Panc1 (cell line): ENCODE measurements at regions not wholly inside any gene's neighbourhood (a gene's known extent, or its start where the extent isn't known, plus 50 kb on each side); places are given as distances from the start of the nearest gene placed in this dataset.

Experiments used
- ATAC-seq: fragments of 200-7000 bp; cut with Tn5 transposase; 2 replicates; pipeline ENCODE4 v1.9.1; 2020; ENCODE audit warnings: mild to moderate bottlenecking, moderate library complexity
- BruUV-seq: library from RNA; stranded (reverse); fragments of 400-500 nt; replicated peaks from 2 replicates; lab custom pipeline; 2021; lab: Mats Ljungman, UMichigan
- CTCF ChIA-PET: fragments of 300-600 bp; sonication (Branson Sonifier 250); formaldehyde crosslinking; loops from one replicate; lab custom pipeline; 2022; ENCODE audit warnings: antibody characterized with exemption; lab: Charles Lee
- POLR2A ChIA-PET: fragments of 300-600 bp; sonication (Branson Sonifier 250); formaldehyde crosslinking; loops from one replicate; lab custom pipeline; 2022; ENCODE audit warnings: antibody characterized with exemption; lab: Charles Lee
- DNase-seq: peaks from one replicate; pipeline ENCODE4 v3.0.0-alpha.2; 2010; ENCODE audit warnings: low read depth, low spot score
- H3K27ac ChIP-seq: 2 replicates; pipeline ENCODE4 v1.5.1; 2011; ENCODE audit warnings: mild to moderate bottlenecking, low read length, inconsistent platforms
- H3K27me3 ChIP-seq: fragments of 200-500 bp; sonication (Bioruptor generic); 2 replicates; pipeline ENCODE4 v1.6.0; 2014; ENCODE audit warnings: low read length, inconsistent platforms; ENCODE audit not compliant: control insufficient read depth, insufficient read depth
- H3K36me3 ChIP-seq: fragments of 200-500 bp; sonication (Bioruptor generic); 2 replicates; pipeline ENCODE4 v1.5.1; 2014; ENCODE audit warnings: inconsistent platforms, mild to moderate bottlenecking, low read length, moderate library complexity; ENCODE audit not compliant: control insufficient read depth, insufficient read depth
- H3K4me1 ChIP-seq: 2 replicates; pipeline ENCODE4 v1.5.1; 2011; ENCODE audit warnings: inconsistent platforms, mild to moderate bottlenecking, low read length, moderate library complexity; ENCODE audit not compliant: control insufficient read depth, insufficient read depth
- H3K4me3 ChIP-seq, 2 experiments: 2 replicates each; pipeline ENCODE4 v1.5.1; 2011 to 2012; ENCODE audit warnings: low read depth in 2 of 2, low read length in 2 of 2, mild to moderate bottlenecking in 2 of 2, inconsistent platforms in 1 of 2, moderate library complexity in 1 of 2
- H3K9me3 ChIP-seq: fragments of 200-500 bp; sonication (Bioruptor generic); 2 replicates; pipeline ENCODE4 v1.5.1; 2014; ENCODE audit warnings: low read depth, mild to moderate bottlenecking, inconsistent platforms, low read length, moderate library complexity; ENCODE audit not compliant: control insufficient read depth, insufficient read depth
- POLR2AphosphoS5 ChIP-seq: IDR thresholded peaks from 2 replicates; pipeline ENCODE4 v1.6.1; 2012; ENCODE audit warnings: mild to moderate bottlenecking, low read depth, low read length, moderate library complexity
- SIN3A ChIP-seq: IDR thresholded peaks from 2 replicates; pipeline ENCODE4 v1.6.1; 2012; ENCODE audit warnings: low read depth, mild to moderate bottlenecking, low read length, moderate library complexity, borderline replicate concordance; ENCODE audit not compliant: insufficient read depth
- TCF7L2 ChIP-seq: IDR thresholded peaks from 2 replicates; pipeline ENCODE4 v1.6.1; 2011; ENCODE audit warnings: mild to moderate bottlenecking, low read depth, low read length, inconsistent platforms
- in situ Hi-C: cut with HindIII; loops from 2 replicates; pipeline ENCODE4 v1.10.0; 2016; ENCODE audit warnings: low sequenced_read_pairs, low pct_unique_long_range_greater_than_20kb
- intact Hi-C: fragments of 100-400 bp; cut with micrococcal nuclease; formaldehyde crosslinking; loops from one replicate; pipeline ENCODE4 v1.10.0; 2022; ENCODE audit not compliant: unreplicated experiment
- TF ChIP-seq, protein P1 (sequence below): fragments of 450-650 bp; IDR thresholded peaks from 2 replicates; pipeline ENCODE4 v1.5.1; 2017; ENCODE audit warnings: mild to moderate bottlenecking
- TF ChIP-seq, protein P2 (sequence below), 2 experiments: IDR thresholded peaks; 2 replicates each; pipeline ENCODE4 v1.6.1; 2011 to 2012; ENCODE audit warnings: low read depth in 2 of 2, control low read depth in 1 of 2, low read length in 1 of 2, mild to moderate bottlenecking in 1 of 2, moderate library complexity in 1 of 2; ENCODE audit not compliant: insufficient read depth in 1 of 2

DNA sequence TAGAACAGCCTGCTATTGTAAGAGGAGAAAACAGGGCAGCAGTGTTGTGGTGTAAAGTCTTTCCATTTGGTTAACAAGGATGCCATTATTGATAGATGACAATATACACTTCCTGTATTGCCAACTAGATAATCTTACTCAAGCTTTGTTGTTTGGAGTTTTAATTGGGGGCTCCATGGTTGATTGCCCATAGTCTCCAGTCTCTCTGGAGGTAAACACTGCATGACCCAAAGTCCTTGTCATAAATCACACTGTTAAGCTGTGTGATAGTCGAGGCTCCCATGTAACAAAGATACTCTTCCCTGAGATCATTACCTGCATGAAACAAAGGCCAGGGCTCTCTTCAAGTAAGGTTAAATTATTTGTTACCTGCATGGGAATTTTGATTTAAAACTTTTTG, 394.6 kb downstream of the C4orf33 start:
- no peak for DNase-seq
- H3K36me3 ChIP-seq = no peaks in the 10 kb centered on the region
- TF ChIP-seq, protein P1, sequence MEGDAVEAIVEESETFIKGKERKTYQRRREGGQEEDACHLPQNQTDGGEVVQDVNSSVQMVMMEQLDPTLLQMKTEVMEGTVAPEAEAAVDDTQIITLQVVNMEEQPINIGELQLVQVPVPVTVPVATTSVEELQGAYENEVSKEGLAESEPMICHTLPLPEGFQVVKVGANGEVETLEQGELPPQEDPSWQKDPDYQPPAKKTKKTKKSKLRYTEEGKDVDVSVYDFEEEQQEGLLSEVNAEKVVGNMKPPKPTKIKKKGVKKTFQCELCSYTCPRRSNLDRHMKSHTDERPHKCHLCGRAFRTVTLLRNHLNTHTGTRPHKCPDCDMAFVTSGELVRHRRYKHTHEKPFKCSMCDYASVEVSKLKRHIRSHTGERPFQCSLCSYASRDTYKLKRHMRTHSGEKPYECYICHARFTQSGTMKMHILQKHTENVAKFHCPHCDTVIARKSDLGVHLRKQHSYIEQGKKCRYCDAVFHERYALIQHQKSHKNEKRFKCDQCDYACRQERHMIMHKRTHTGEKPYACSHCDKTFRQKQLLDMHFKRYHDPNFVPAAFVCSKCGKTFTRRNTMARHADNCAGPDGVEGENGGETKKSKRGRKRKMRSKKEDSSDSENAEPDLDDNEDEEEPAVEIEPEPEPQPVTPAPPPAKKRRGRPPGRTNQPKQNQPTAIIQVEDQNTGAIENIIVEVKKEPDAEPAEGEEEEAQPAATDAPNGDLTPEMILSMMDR = no peak
- TF ChIP-seq TCF7L2 = no peak
- TF ChIP-seq, protein P2, sequence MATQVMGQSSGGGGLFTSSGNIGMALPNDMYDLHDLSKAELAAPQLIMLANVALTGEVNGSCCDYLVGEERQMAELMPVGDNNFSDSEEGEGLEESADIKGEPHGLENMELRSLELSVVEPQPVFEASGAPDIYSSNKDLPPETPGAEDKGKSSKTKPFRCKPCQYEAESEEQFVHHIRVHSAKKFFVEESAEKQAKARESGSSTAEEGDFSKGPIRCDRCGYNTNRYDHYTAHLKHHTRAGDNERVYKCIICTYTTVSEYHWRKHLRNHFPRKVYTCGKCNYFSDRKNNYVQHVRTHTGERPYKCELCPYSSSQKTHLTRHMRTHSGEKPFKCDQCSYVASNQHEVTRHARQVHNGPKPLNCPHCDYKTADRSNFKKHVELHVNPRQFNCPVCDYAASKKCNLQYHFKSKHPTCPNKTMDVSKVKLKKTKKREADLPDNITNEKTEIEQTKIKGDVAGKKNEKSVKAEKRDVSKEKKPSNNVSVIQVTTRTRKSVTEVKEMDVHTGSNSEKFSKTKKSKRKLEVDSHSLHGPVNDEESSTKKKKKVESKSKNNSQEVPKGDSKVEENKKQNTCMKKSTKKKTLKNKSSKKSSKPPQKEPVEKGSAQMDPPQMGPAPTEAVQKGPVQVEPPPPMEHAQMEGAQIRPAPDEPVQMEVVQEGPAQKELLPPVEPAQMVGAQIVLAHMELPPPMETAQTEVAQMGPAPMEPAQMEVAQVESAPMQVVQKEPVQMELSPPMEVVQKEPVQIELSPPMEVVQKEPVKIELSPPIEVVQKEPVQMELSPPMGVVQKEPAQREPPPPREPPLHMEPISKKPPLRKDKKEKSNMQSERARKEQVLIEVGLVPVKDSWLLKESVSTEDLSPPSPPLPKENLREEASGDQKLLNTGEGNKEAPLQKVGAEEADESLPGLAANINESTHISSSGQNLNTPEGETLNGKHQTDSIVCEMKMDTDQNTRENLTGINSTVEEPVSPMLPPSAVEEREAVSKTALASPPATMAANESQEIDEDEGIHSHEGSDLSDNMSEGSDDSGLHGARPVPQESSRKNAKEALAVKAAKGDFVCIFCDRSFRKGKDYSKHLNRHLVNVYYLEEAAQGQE (IDR thresholded peaks at IDR 0.05; ENCODE audit: insufficient read depth in 1 of 2, low read depth in 2 of 2, low read length in 1 of 2) = no peak
- no peak for TF ChIP-seq SIN3A
- no peak for TF ChIP-seq POLR2AphosphoS5
- no peaks in the 10 kb centered on the region for H3K27me3 ChIP-seq
- no peaks in the 10 kb centered on the region for H3K9me3 ChIP-seq
- H3K4me3 ChIP-seq = no peak overlapping the region
- H3K4me1 ChIP-seq = no peaks in the 10 kb centered on the region
- no TSS peak for BruUV-seq
- ChIA-PET POLR2A (no interaction called here), CTCF (no interaction called here)
- in situ Hi-C loops = no loop called here
- ATAC-seq = no peak
- no peak overlapping the region for H3K27ac ChIP-seq
- intact Hi-C loops = no loop called here

DNA sequence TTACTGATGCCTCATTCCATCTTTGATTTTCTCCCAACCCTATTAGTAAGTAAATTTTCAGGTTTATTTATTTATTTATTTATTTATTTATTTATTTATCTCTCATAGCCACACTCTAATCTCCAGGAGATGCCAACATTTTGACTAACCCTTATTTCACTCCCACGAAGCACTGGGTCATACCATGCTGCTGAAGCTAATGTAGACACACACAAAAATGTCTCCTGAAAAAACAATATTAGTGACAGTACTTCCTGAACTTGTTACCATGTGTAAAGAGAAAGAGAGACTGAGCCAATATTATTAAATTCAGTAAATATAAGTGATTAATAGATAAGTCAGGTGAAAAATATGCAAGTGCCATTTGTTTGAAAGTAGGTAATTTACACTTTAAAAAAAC, 402.7 kb downstream of the C4orf33 start:
- ChIA-PET POLR2A (no interaction called here), CTCF (no interaction called here)
- Histone ChIP-seq H3K4me1 (no peaks in the 10 kb centered on the region), H3K27me3 (no peaks in the 10 kb centered on the region), H3K27ac (no peak overlapping the region), H3K36me3 (no peaks in the 10 kb centered on the region), H3K9me3 (no peaks in the 10 kb centered on the region), H3K4me3 (no peak overlapping the region)
- BruUV-seq = no TSS peak
- in situ Hi-C loops (no loop called here), intact Hi-C loops (no loop called here)
- ATAC-seq (no peak), DNase-seq (no peak)
- TF ChIP-seq, protein P2 (IDR thresholded peaks at IDR 0.05; ENCODE audit: insufficient read depth in 1 of 2, low read depth in 2 of 2, low read length in 1 of 2) = no peak
- TF ChIP-seq POLR2AphosphoS5 = no peak
- no peak for TF ChIP-seq SIN3A
- TF ChIP-seq, protein P1 = no peak
- no peak for TF ChIP-seq TCF7L2
